MM.1S (cell line): ENCODE measurements at regions not wholly inside any gene's neighbourhood (a gene's known extent, or its start where the extent isn't known, plus 50 kb on each side); places are given as distances from the start of the nearest gene placed in this dataset.
A peak's percentile ranks its signal among the peaks of the same experiment; 100 is the strongest.

Experiments used
- DNase-seq: peaks from one replicate; pipeline ENCODE4 v3.0.0-alpha.2; 2015
- H2AFZ ChIP-seq: fragments of 300-600 bp; sonication (generic); 2 replicates; pipeline ENCODE4 v1.6.0; 2016; ENCODE audit warnings: antibody characterized with exemption, low read length
- H3F3A ChIP-seq: fragments of 300-600 bp; sonication (generic); 2 replicates; pipeline ENCODE4 v1.6.1; 2016; ENCODE audit warnings: mild to moderate bottlenecking, antibody characterized with exemption, low read length, moderate library complexity, mixed read lengths; ENCODE audit not compliant: insufficient read depth
- H3K27ac ChIP-seq: fragments of 300-600 bp; sonication (generic); 2 replicates; pipeline ENCODE4 v1.5.1; 2016; ENCODE audit warnings: mild to moderate bottlenecking, low read length
- H3K27me3 ChIP-seq: fragments of 300-600 bp; sonication (generic); replicated peaks from 2 replicates; pipeline ENCODE4 v1.6.0; 2016; ENCODE audit warnings: low read length; ENCODE audit not compliant: insufficient read depth
- H3K36me3 ChIP-seq: fragments of 300-600 bp; sonication (generic); replicated peaks from 2 replicates; pipeline ENCODE4 v1.6.1; 2016; ENCODE audit warnings: mild to moderate bottlenecking, low read length, mixed read lengths; ENCODE audit not compliant: insufficient read depth
- H3K4me1 ChIP-seq: fragments of 300-600 bp; sonication (generic); 2 replicates; pipeline ENCODE4 v1.6.1; 2016; ENCODE audit warnings: low read length, mixed read lengths
- H3K4me2 ChIP-seq: fragments of 300-600 bp; sonication (generic); 2 replicates; pipeline ENCODE4 v1.6.0; 2016; ENCODE audit warnings: low read depth, low read length
- H3K4me3 ChIP-seq: fragments of 300-600 bp; sonication (generic); 2 replicates; pipeline ENCODE4 v1.5.1; 2016; ENCODE audit warnings: low read length, mixed read lengths
- H3K79me2 ChIP-seq: fragments of 300-600 bp; sonication (generic); 2 replicates; pipeline ENCODE4 v1.6.1; 2016; ENCODE audit warnings: mixed run types, low read length, mixed read lengths
- H3K9ac ChIP-seq: fragments of 300-600 bp; sonication (generic); 2 replicates; pipeline ENCODE4 v1.6.1; 2016; ENCODE audit warnings: low read length, mixed read lengths
- H3K9me2 ChIP-seq: fragments of 300-600 bp; sonication (generic); replicated peaks from 2 replicates; pipeline ENCODE4 v1.6.1; 2016; ENCODE audit warnings: mild to moderate bottlenecking, low read length, mixed read lengths; ENCODE audit not compliant: insufficient read depth
- H3K9me3 ChIP-seq: fragments of 300-600 bp; sonication (generic); replicated peaks from 2 replicates; pipeline ENCODE4 v1.6.1; 2016; ENCODE audit warnings: mild to moderate bottlenecking, low read length, mixed read lengths; ENCODE audit not compliant: insufficient read depth
- H4K20me1 ChIP-seq: fragments of 300-600 bp; sonication (generic); 2 replicates; pipeline ENCODE4 v1.6.1; 2016; ENCODE audit warnings: mild to moderate bottlenecking, low read length, moderate library complexity, mixed read lengths; ENCODE audit not compliant: insufficient read depth
- EZH2 ChIP-seq: fragments of 300-600 bp; sonication (generic); optimal IDR thresholded peaks from 2 replicates; pipeline ENCODE3; 2017; ENCODE audit warnings: low read depth, mild to moderate bottlenecking, antibody characterized with exemption, low read length, mixed read lengths
- EZH2phosphoT487 ChIP-seq: fragments of 300-600 bp; sonication (generic); IDR thresholded peaks from 2 replicates; pipeline ENCODE4 v1.6.1; 2018; ENCODE audit warnings: antibody characterized with exemption, low read length
- TF ChIP-seq, protein P1 (sequence below): fragments of 300-600 bp; sonication (generic); IDR thresholded peaks from 2 replicates; pipeline ENCODE4 v1.5.1; 2016; ENCODE audit warnings: antibody characterized with exemption, low read length, mixed read lengths

GRCh38 chr5:71907001-71907588 lies 188.0 kb downstream of the CARTPT start:
- DNase-seq, result peak; percentile 30
- Histone ChIP-seq H3K4me2 (peak overlapping the region; percentile 19; the same call in 1 of the 2 replicates), H3K9me3 (no peaks in the 10 kb centered on the region), H3K79me2 (no peaks in the 10 kb centered on the region), H3F3A (no peaks in the 10 kb centered on the region), H3K9me2 (no peaks in the 10 kb centered on the region), H3K27ac (no peak overlapping the region), H2AFZ (peak overlapping the region; percentile 52; the same call in 1 of the 2 replicates), H3K9ac (no peak overlapping the region), H3K4me1 (peaks cover 16% of the 10 kb centered on the region; the same call in 1 of the 2 replicates), H3K4me3 (no peak overlapping the region), H4K20me1 (no peaks in the 10 kb centered on the region), H3K27me3 (no peaks in the 10 kb centered on the region), H3K36me3 (no peaks in the 10 kb centered on the region)
- TF ChIP-seq, protein P1, sequence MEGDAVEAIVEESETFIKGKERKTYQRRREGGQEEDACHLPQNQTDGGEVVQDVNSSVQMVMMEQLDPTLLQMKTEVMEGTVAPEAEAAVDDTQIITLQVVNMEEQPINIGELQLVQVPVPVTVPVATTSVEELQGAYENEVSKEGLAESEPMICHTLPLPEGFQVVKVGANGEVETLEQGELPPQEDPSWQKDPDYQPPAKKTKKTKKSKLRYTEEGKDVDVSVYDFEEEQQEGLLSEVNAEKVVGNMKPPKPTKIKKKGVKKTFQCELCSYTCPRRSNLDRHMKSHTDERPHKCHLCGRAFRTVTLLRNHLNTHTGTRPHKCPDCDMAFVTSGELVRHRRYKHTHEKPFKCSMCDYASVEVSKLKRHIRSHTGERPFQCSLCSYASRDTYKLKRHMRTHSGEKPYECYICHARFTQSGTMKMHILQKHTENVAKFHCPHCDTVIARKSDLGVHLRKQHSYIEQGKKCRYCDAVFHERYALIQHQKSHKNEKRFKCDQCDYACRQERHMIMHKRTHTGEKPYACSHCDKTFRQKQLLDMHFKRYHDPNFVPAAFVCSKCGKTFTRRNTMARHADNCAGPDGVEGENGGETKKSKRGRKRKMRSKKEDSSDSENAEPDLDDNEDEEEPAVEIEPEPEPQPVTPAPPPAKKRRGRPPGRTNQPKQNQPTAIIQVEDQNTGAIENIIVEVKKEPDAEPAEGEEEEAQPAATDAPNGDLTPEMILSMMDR, result no peak
- no peak for TF ChIP-seq EZH2
- no peak for TF ChIP-seq EZH2phosphoT487

DNA sequence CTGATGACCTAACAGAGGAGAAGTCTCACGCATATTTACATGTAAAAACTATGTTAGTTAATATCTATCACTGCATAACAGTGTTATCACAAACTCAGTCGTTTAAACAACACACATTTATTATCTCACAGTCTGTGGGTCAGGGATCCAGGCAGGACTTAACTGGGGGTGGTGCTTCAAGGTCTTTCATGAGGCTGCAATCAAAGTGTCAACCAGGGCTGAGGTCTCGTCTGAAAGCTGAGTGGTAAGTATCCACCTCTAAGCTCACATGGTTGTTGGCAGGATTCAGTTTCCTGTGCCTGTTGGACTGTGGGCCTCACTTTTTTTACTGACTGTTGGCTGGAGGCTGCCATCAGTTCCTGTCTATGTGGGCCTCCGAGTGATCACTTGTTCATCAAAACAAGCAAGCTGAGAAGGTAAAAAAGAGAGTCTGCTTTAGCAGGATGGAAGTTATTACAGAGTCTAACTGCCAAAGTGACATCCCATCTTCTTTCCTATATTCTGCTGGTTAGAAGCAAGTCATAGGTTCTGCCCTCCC lies 188.6 kb downstream of the CARTPT start:
- Histone ChIP-seq H3K4me2 (peak overlapping the region; percentile 19; the same call in 1 of the 2 replicates), H3K27me3 (no peaks in the 10 kb centered on the region), H2AFZ (peak overlapping the region; percentile 52; the same call in 1 of the 2 replicates), H3K4me1 (peaks cover 16% of the 10 kb centered on the region; the same call in 1 of the 2 replicates), H3K27ac (no peak overlapping the region), H3K9me3 (no peaks in the 10 kb centered on the region), H3K79me2 (no peaks in the 10 kb centered on the region), H3K9ac (no peak overlapping the region), H3K4me3 (no peak overlapping the region), H4K20me1 (no peaks in the 10 kb centered on the region), H3K36me3 (no peaks in the 10 kb centered on the region), H3K9me2 (no peaks in the 10 kb centered on the region), H3F3A (no peaks in the 10 kb centered on the region)
- TF ChIP-seq, protein P1, result no peak
- TF ChIP-seq EZH2phosphoT487, result no peak
- no peak for TF ChIP-seq EZH2
- DNase-seq, result peak; percentile 14

DNA sequence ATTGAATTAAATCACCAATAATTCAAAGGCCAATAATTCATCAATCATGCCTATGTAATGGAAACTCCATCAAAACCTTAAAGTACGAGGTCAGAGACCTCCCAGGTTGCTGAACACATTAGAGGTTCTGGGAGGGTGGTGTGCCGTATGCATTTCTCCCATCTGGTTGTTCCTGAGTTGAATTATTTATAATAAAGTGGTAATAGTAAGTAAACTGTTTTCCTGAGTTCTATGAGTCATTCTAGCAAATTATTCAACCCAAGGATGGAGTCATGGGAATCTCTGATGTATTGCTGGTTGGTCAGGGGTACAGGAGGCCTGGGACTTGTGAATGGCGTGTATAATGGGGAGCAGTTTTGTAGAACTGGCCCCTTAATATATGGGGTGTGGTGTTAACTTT lies 191.7 kb downstream of the CARTPT start:
- no peak for DNase-seq
- Histone ChIP-seq H4K20me1 (no peaks in the 10 kb centered on the region), H3K36me3 (no peaks in the 10 kb centered on the region), H3K9me3 (no peaks in the 10 kb centered on the region), H3F3A (no peaks in the 10 kb centered on the region), H2AFZ (no peak overlapping the region), H3K4me1 (peaks cover 16% of the 10 kb centered on the region; the same call in 1 of the 2 replicates), H3K9me2 (no peaks in the 10 kb centered on the region), H3K4me2 (no peak overlapping the region), H3K9ac (no peak overlapping the region), H3K27ac (no peak overlapping the region), H3K4me3 (no peak overlapping the region), H3K79me2 (no peaks in the 10 kb centered on the region), H3K27me3 (no peaks in the 10 kb centered on the region)
- TF ChIP-seq EZH2 (no peak), EZH2phosphoT487 (no peak)
- TF ChIP-seq, protein P1, result no peak
